ENCODE measurements at regions not wholly inside any gene's neighbourhood (a gene's known extent, or its start where the extent isn't known, plus 50 kb on each side); places are given as distances from the start of the nearest gene placed in this dataset.

DNA sequence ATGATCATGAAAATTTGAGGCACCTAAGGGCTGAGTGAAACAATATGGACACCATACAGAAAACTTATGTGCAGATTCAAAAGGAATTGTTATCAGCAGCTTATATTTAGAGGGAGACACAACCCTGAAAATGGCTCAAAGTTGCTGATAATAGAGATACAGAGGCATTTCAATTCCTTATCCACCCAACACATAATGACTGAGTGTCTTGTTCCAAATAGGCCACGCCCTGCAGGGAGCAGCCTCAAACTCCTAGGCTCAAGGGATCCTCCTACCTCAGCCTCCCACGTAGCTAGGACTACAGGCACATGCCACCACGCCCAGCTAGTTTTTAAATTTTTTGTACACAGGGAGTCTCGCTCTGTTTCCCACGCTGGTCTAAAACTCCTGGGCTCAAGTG, 79.0 kb downstream of the LBH start:
- Mint-ChIP-seq H3K4me3 (no peak overlapping the region), H3K27me3 (ENCODE audit: low read depth) (no peaks in the 10 kb centered on the region), H3K4me1 (peaks cover 5% of the 10 kb centered on the region), H3K36me3 (ENCODE audit: low read depth) (peaks cover 3% of the 10 kb centered on the region), H3K9me3 (peaks cover 3% of the 10 kb centered on the region), H3K27ac (no peak overlapping the region)
- TF ChIP-seq, protein P1, sequence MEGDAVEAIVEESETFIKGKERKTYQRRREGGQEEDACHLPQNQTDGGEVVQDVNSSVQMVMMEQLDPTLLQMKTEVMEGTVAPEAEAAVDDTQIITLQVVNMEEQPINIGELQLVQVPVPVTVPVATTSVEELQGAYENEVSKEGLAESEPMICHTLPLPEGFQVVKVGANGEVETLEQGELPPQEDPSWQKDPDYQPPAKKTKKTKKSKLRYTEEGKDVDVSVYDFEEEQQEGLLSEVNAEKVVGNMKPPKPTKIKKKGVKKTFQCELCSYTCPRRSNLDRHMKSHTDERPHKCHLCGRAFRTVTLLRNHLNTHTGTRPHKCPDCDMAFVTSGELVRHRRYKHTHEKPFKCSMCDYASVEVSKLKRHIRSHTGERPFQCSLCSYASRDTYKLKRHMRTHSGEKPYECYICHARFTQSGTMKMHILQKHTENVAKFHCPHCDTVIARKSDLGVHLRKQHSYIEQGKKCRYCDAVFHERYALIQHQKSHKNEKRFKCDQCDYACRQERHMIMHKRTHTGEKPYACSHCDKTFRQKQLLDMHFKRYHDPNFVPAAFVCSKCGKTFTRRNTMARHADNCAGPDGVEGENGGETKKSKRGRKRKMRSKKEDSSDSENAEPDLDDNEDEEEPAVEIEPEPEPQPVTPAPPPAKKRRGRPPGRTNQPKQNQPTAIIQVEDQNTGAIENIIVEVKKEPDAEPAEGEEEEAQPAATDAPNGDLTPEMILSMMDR (IDR thresholded peaks at IDR 0.05; ENCODE audit: unreplicated experiment in 3 of 3): no peak

DNA sequence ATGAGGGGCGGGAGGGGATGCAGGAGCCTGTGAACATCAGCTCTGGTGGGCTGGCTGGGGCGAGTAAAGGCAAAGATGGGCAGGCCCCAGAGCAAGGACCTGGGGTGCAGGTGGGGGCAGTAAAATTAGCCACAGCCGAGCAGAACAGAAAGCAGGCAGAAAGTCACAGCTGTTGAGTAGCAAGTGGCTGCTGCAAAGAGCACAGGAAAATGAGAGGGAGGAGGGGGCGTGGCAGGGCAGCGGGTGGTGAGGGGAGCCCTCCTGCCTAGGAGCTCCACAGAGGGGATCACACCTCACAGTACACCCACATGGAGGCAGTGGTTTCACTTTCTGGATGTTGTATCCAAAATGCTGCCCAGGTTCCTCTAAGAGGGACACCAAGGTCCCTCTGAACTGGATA, 79.6 kb downstream of the LBH start:
- Mint-ChIP-seq H3K4me3 (no peak overlapping the region), H3K27me3 (ENCODE audit: low read depth) (no peaks in the 10 kb centered on the region), H3K9me3 (peaks cover 3% of the 10 kb centered on the region), H3K36me3 (ENCODE audit: low read depth) (peaks cover 3% of the 10 kb centered on the region), H3K4me1 (peaks cover 5% of the 10 kb centered on the region), H3K27ac (no peak overlapping the region)
- TF ChIP-seq, protein P1 (IDR thresholded peaks at IDR 0.05; ENCODE audit: unreplicated experiment in 3 of 3): no peak

DNA sequence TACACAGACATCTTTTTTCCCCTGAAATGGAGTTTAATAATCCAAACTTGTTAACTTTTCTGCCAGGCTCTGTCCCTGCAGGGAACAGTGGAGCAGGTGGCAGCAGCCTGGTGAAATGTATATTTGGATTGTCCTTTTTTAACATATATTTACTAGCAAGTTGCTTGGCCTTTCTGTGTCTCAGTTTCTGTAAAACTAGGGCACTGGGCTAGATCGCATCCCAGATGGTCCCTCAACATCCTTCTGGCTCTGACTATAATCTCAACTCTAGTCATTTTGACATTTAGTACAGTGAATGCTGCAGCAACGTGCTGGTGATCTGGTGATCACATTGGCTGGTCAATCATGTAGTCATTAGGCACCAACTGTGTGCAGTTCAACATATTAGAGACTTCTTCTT, 80.4 kb downstream of the LBH start:
- Mint-ChIP-seq H3K4me3 (no peak overlapping the region), H3K27ac (no peak overlapping the region), H3K4me1 (peaks cover 5% of the 10 kb centered on the region), H3K27me3 (ENCODE audit: low read depth) (no peaks in the 10 kb centered on the region), H3K9me3 (peaks cover 3% of the 10 kb centered on the region), H3K36me3 (ENCODE audit: low read depth) (peaks cover 3% of the 10 kb centered on the region)
- TF ChIP-seq, protein P1 (IDR thresholded peaks at IDR 0.05; ENCODE audit: unreplicated experiment in 3 of 3): no peak

DNA sequence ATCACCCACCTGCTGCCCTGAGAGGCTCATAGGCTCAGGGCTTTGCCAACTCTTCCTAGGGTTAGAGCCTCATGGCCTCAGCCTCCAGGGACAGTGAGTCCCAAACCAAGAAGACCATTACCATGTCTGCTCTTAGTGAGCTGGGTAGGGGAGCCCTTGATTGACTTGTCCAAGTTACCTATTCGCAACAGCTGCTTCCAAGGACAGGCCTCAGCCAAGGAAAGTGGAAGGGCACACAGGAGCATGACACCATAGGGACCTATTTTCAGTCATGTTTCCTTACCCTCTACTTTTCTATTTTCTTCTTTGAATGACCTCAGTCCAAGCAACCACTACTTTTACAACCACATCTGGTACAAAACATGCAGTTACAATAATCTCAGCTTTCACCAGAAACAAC, 81.6 kb downstream of the LBH start:
- Mint-ChIP-seq H3K27me3 (ENCODE audit: low read depth) (no peaks in the 10 kb centered on the region), H3K27ac (no peak overlapping the region), H3K4me1 (peaks cover 5% of the 10 kb centered on the region), H3K36me3 (ENCODE audit: low read depth) (peaks cover 3% of the 10 kb centered on the region), H3K9me3 (peaks cover 3% of the 10 kb centered on the region), H3K4me3 (no peak overlapping the region)
- TF ChIP-seq, protein P1 (IDR thresholded peaks at IDR 0.05; ENCODE audit: unreplicated experiment in 3 of 3): no peak

DNA sequence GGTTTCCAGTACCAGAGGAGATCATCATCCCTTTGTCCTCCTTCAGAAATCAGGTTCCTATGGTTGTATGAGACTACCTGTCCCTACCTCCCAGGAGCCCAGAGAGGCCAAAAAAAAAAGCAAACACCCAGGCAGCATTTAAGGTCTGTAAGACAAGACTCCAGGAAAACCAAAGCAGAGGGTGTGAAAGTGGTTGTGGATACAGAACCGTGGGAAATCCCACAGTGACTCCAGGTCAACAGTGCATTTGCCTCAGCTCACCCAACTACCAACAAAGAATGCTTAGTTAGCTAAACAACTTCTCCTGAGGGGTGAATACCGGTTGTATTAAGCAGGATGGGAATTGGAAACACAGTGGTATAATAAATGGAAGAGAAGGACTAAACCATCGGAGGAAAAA, 83.6 kb downstream of the LBH start:
- Mint-ChIP-seq H3K9me3 (peaks cover 3% of the 10 kb centered on the region), H3K36me3 (ENCODE audit: low read depth) (peaks cover 3% of the 10 kb centered on the region), H3K4me3 (no peak overlapping the region), H3K27ac (no peak overlapping the region), H3K4me1 (peaks cover 5% of the 10 kb centered on the region), H3K27me3 (ENCODE audit: low read depth) (no peaks in the 10 kb centered on the region)
- TF ChIP-seq, protein P1 (IDR thresholded peaks at IDR 0.05; ENCODE audit: unreplicated experiment in 3 of 3): no peak

DNA sequence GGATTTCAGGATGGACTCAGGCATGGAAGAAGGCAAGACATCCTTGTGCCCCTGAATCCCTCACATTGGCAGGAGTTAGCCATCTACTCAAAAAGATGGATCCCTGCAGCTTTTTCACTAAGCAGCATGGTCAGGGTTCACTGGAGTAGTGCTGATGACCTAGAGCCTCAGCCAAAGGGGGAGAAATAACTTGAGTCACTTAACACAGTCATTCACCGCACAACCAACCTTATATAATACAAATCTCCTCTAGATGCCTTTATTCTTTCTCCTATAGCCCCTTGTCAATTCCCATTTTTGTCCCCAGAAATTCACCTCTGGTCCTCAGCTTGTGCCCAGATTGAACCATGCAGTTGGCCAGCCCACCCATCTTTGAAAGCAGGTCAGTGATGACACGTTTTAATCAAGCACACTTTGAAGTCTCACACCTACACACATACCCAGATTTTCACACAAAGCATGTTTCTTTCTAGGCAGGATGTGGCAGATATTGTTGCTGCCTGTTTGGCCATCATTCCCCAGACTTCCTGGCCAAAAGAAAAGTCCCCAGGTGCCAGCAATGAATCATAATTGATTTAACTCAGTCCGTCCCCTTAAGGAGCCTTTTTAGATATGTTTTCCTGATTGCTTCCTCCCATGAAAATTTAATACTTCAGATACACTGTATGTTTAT, 84.2 kb downstream of the LBH start:
- TF ChIP-seq, protein P1 (IDR thresholded peaks at IDR 0.05; ENCODE audit: unreplicated experiment in 3 of 3): no peak
- no peak overlapping the region for H3K4me3 Mint-ChIP-seq
- no peak overlapping the region for H3K27ac Mint-ChIP-seq
- H3K9me3 Mint-ChIP-seq: peaks cover 3% of the 10 kb centered on the region
- H3K36me3 Mint-ChIP-seq (ENCODE audit: low read depth): peaks cover 3% of the 10 kb centered on the region
- peaks cover 5% of the 10 kb centered on the region for H3K4me1 Mint-ChIP-seq
- H3K27me3 Mint-ChIP-seq (ENCODE audit: low read depth): no peaks in the 10 kb centered on the region

Data from nephron (organoid).